ENCODE measurements at regions not wholly inside any gene's neighbourhood (a gene's known extent, or its start where the extent isn't known, plus 50 kb on each side); places are given as distances from the start of the nearest gene placed in this dataset.

GRCh38 chr4:104294811-104295210 lies 199.9 kb downstream of the CXXC4 start:
- TF ChIP-seq POLR2AphosphoS5 (IDR thresholded peaks at IDR 0.05) = no peak
- no peak for TF ChIP-seq POLR2A (IDR thresholded peaks at IDR 0.05)
- no peak for TF ChIP-seq CTCF (IDR thresholded peaks at IDR 0.05 in 8 of 11, conservative IDR thresholded peaks at IDR 0.05 in 3 of 11)
